HG03342 (cell line): ENCODE measurements at regions not wholly inside any gene's neighbourhood (a gene's known extent, or its start where the extent isn't known, plus 50 kb on each side); places are given as distances from the start of the nearest gene placed in this dataset.
"Not testable (repeated sequence)": the region's sequence is repeated elsewhere in the genome, so short reads cannot be mapped to it uniquely, and the experiment has no call there.

Experiments used
- ATAC-seq: cut with Tn5 transposase; IDR thresholded peaks from one replicate; pipeline ENCODE4 v1.9.1; 2021; ENCODE audit warnings: mild to moderate bottlenecking, moderate library complexity; ENCODE audit not compliant: unreplicated experiment

DNA sequence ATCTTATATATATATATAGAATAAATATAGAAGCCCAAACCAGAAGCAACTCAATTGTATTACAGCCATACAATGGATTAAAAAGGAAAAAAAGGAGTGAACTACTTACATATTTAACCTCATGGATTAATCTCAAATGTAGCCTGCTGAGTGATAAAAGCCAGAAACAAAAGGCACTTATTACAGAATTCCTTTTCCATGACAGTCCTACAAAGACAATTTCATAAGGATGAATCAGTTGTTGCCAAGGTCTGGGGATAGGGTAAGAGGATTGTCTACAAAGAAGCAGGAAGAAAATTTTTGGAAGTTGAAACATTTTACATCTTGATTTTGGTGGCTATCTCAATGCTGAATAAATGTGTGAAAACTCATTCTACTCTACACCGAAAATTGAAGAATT, 103.9 kb upstream of the DCC start:
- no peak for ATAC-seq

GRCh38 chr18:52237551-52237950, 102.4 kb upstream of the DCC start:
- no peak for ATAC-seq

DNA sequence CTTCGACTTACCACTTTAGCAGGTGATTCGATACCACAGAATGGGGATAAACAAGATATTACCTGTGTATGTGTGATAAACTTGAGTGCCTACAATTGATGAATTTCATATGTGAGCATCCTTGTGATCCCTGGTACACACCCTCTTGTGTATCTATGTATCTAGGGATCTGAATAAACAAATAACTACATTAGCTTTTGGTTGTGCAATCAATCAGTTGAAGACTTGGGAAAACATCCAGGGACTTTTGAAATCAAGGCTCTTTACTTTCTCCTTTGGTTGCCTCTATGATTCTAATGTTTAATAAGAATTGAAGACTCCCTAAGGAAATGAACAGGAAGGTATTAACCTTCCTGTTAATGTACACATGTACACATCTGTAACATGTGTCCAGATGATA, 97.3 kb upstream of the DCC start:
- no peak for ATAC-seq

GRCh38 chr18:52244658-52245057, 95.3 kb upstream of the DCC start:
- no peak for ATAC-seq

DNA sequence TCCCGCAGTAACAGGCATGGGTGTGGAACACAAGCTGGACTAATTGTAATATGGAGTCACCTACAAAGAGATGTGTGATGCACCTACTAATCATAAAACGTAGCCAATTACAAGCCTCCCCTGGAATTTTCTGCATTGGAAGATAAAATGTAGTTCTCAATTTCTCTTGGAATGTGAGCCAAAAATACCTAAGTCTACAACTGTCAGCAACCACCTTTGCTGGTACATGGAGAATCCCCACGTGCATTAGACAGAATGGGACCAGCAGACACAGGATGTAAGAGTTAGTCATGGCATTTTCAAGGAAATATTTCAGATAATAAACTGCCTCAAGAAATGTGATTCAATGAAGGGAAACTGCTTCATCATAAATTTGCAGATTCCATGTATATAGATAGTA, 85.6 kb upstream of the DCC start:
- no peak for ATAC-seq

GRCh38 chr18:52257417-52257816, 82.6 kb upstream of the DCC start:
- ATAC-seq, result not testable (repeated sequence)

- no peak for ATAC-seq
Measured at GRCh38 chr18:52275817-52276216, 64.2 kb upstream of the DCC start.

DNA sequence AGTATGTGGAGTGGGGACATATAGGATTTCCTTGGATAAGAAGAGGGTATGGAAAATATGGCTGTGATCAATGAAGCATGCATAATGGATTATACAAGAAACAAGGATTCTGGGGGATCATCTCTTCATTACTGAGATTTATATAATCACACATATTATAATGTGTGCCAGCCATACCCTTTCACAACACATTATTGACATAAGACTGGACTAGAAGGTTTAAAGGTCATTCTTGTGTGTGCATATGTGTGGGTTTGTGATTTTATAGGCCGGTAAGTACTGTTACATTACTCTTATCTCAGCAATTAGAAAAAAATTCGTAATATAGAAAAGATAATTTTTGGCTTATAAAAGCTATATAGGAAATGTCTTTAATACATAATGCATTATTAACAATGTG, 62.2 kb upstream of the DCC start:
- no peak for ATAC-seq

- no peak for ATAC-seq
Measured at GRCh38 chr18:52278191-52278590, 61.8 kb upstream of the DCC start.

- ATAC-seq, result no peak
Measured at GRCh38 chr18:52280702-52281101, 59.3 kb upstream of the DCC start.

DNA sequence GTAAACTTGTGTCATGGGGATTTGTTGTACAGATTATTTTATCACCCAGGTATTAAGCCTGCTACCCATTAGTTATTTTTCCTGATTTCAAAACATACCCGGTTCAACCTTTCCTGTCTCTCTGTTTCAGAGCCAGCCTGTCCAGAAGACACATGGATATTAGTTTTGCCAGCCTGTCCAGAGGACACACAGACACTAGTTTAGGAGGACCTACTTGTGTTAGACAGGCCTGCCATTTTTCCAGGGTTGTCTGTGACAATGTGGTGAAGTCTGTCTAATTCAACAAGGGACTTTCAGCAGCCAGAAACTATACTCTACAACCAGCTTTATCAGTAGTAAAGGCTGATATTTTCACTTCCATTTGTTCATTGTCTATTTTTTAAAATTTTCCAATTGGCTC, 56.1 kb upstream of the DCC start:
- ATAC-seq, result no peak

GRCh38 chr18:52286675-52287074, 53.3 kb upstream of the DCC start:
- ATAC-seq, result no peak

- no peak for ATAC-seq
Measured at GRCh38 chr18:52287151-52287550, 52.8 kb upstream of the DCC start.

DNA sequence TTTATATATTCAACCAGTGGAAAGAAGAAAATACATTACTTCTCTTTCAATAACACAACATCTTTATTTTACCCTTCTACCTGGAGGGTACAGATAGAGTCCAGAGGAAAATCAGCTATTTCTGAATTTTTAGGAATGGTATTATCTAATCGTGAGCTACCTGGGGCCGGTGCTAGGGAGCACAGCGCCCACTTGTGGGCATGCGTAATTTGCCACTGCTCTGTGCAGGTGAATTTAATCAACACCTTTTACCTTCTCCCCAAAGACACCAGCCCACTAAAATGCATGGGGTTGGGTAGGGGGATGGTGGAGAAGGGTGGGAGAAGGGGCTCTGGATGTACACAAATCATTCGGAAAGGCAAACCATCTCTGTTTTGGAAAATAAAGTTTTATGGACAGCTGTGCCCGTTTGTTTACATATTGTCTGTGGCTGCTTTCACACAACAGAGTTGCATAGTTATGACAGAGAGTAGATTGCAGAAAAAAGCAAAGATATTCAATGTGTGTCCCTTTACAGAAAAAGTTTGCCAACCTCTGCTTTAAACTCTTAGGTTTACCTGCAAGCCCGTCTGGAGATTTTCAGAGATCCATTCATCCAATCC, 51.5 kb upstream of the DCC start:
- ATAC-seq, result peak; percentile 63

- no peak for ATAC-seq
Measured at GRCh38 chr18:52289392-52289791, 50.6 kb upstream of the DCC start.
